ENCODE measurements at regions not wholly inside any gene's neighbourhood (a gene's known extent, or its start where the extent isn't known, plus 50 kb on each side); places are given as distances from the start of the nearest gene placed in this dataset.

- no peak for ATAC-seq
- no peaks in the 10 kb centered on the region for H3K27me3 ChIP-seq (ENCODE audit: control insufficient read depth, insufficient read depth, low read length)
- POLR2A ChIA-PET, result no interaction called here
- TF ChIP-seq SIN3A (IDR thresholded peaks at IDR 0.05; ENCODE audit: borderline replicate concordance, insufficient read depth, low read depth, low read length) (no peak), POLR2AphosphoS5 (IDR thresholded peaks at IDR 0.05; ENCODE audit: low read depth, low read length) (no peak), CTCF (IDR thresholded peaks at IDR 0.05) (no peak), TCF7L2 (IDR thresholded peaks at IDR 0.05; ENCODE audit: low read depth, low read length) (no peak), REST (IDR thresholded peaks at IDR 0.05; ENCODE audit: insufficient read depth in 1 of 2, low read depth in 2 of 2, low read length in 1 of 2) (no peak)
- H3K4me3 ChIP-seq (ENCODE audit: low read depth in 2 of 2, low read length in 2 of 2), result no peak overlapping the region
- no peak overlapping the region for H3K27ac ChIP-seq (ENCODE audit: low read length)
- no peaks in the 10 kb centered on the region for H3K9me3 ChIP-seq (ENCODE audit: control insufficient read depth, insufficient read depth, low read depth, low read length)
- DNase-seq (ENCODE audit: low read depth, low spot score), result no peak
- H3K36me3 ChIP-seq (ENCODE audit: control insufficient read depth, insufficient read depth, low read length), result no peaks in the 10 kb centered on the region
- no peaks in the 10 kb centered on the region for H3K4me1 ChIP-seq (ENCODE audit: control insufficient read depth, insufficient read depth, low read length)
- BruUV-seq (replicated peaks), result no TSS peak
- intact Hi-C loops (cut with micrococcal nuclease; ENCODE audit: unreplicated experiment) (no loop called here), in situ Hi-C loops (cut with HindIII; ENCODE audit: low pct_unique_long_range_greater_than_20kb, low sequenced_read_pairs) (no loop called here)
- CTCF ChIA-PET, result no interaction called here
These were observed 180.6 kb downstream of the FSIP2 start for GRCh38 chr2:185919155-185919554.

- H3K36me3 ChIP-seq (ENCODE audit: control insufficient read depth, insufficient read depth, low read length), result no peaks in the 10 kb centered on the region
- ChIA-PET CTCF (no interaction called here), POLR2A (no interaction called here)
- ATAC-seq (no peak), DNase-seq (ENCODE audit: low read depth, low spot score) (no peak)
- H3K4me1 ChIP-seq (ENCODE audit: control insufficient read depth, insufficient read depth, low read length), result no peaks in the 10 kb centered on the region
- intact Hi-C loops (cut with micrococcal nuclease; ENCODE audit: unreplicated experiment), result no loop called here
- no peak overlapping the region for H3K27ac ChIP-seq (ENCODE audit: low read length)
- in situ Hi-C loops (cut with HindIII; ENCODE audit: low pct_unique_long_range_greater_than_20kb, low sequenced_read_pairs), result no loop called here
- no peak overlapping the region for H3K4me3 ChIP-seq (ENCODE audit: low read depth in 2 of 2, low read length in 2 of 2)
- H3K9me3 ChIP-seq (ENCODE audit: control insufficient read depth, insufficient read depth, low read depth, low read length), result no peaks in the 10 kb centered on the region
- TF ChIP-seq TCF7L2 (IDR thresholded peaks at IDR 0.05; ENCODE audit: low read depth, low read length) (no peak), CTCF (IDR thresholded peaks at IDR 0.05) (no peak), REST (IDR thresholded peaks at IDR 0.05; ENCODE audit: insufficient read depth in 1 of 2, low read depth in 2 of 2, low read length in 1 of 2) (no peak), POLR2AphosphoS5 (IDR thresholded peaks at IDR 0.05; ENCODE audit: low read depth, low read length) (no peak), SIN3A (IDR thresholded peaks at IDR 0.05; ENCODE audit: borderline replicate concordance, insufficient read depth, low read depth, low read length) (no peak)
- H3K27me3 ChIP-seq (ENCODE audit: control insufficient read depth, insufficient read depth, low read length), result no peaks in the 10 kb centered on the region
- no TSS peak for BruUV-seq (replicated peaks)
These were observed 182.6 kb downstream of the FSIP2 start for GRCh38 chr2:185921048-185921756.

Measured in Panc1 (cell line).